ENCODE measurements at regions not wholly inside any gene's neighbourhood (a gene's known extent, or its start where the extent isn't known, plus 50 kb on each side); places are given as distances from the start of the nearest gene placed in this dataset.

- TF ChIP-seq CEBPB (IDR thresholded peaks at IDR 0.05): no peak
- no peak for TF ChIP-seq YY1 (IDR thresholded peaks at IDR 0.05; ENCODE audit: low read depth)
Measured at GRCh38 chr1:181926697-181927096, 134.8 kb downstream of the ZNF648 start.

Measured in Ishikawa (cell line).